A673 (cell line): ENCODE measurements at regions not wholly inside any gene's neighbourhood (a gene's known extent, or its start where the extent isn't known, plus 50 kb on each side); places are given as distances from the start of the nearest gene placed in this dataset.

Experiments used
- BruUV-seq: library from RNA; stranded (reverse); fragments of 400-500 nt; replicated peaks from 2 replicates; lab custom pipeline; 2021; lab: Mats Ljungman, UMichigan
- CTCF ChIA-PET: fragments of 300-600 bp; sonication (Branson Sonifier 250); formaldehyde crosslinking; loops from one replicate; lab custom pipeline; 2022; ENCODE audit warnings: antibody characterized with exemption; lab: Charles Lee
- POLR2A ChIA-PET: fragments of 300-600 bp; sonication (Branson Sonifier 250); formaldehyde crosslinking; loops from one replicate; lab custom pipeline; 2022; ENCODE audit warnings: antibody characterized with exemption; ENCODE audit not compliant: low non-redundant PET; lab: Charles Lee
- DNase-seq: peaks from one replicate; pipeline ENCODE4 v3.0.0-alpha.2; 2015; ENCODE audit warnings: low spot score
- H3K27ac ChIP-seq: fragments of 200-600 bp; sonication (generic); 2 replicates; pipeline ENCODE4 v1.5.1; 2016; ENCODE audit warnings: mixed run types, low read depth, mild to moderate bottlenecking, mixed read lengths, antibody characterized with exemption, low read length; ENCODE audit not compliant: poor library complexity, severe bottlenecking
- H3K27me3 ChIP-seq: fragments of 200-600 bp; sonication (generic); replicated peaks from 2 replicates; pipeline ENCODE4 v1.6.1; 2017; ENCODE audit warnings: mixed run types, low read depth, mild to moderate bottlenecking, mixed read lengths, antibody characterized with exemption, low read length; ENCODE audit not compliant: insufficient read depth, poor library complexity
- H3K36me3 ChIP-seq: fragments of 200-600 bp; sonication (generic); 2 replicates; pipeline ENCODE4 v1.6.1; 2016; ENCODE audit warnings: mixed run types, mild to moderate bottlenecking, mixed read lengths, antibody characterized with exemption, low read length; ENCODE audit not compliant: insufficient read depth, poor library complexity, severe bottlenecking
- H3K4me1 ChIP-seq: fragments of 200-600 bp; sonication (generic); 2 replicates; pipeline ENCODE4 v1.6.1; 2017; ENCODE audit warnings: mixed run types, mild to moderate bottlenecking, mixed read lengths, antibody characterized with exemption, low read length; ENCODE audit not compliant: insufficient read depth, poor library complexity, severe bottlenecking
- H3K4me3 ChIP-seq: fragments of 200-600 bp; sonication (generic); 2 replicates; pipeline ENCODE4 v1.5.1; 2016; ENCODE audit warnings: low read depth, mixed run types, mild to moderate bottlenecking, mixed read lengths, low read length; ENCODE audit not compliant: poor library complexity, severe bottlenecking
- H3K9me3 ChIP-seq: fragments of 200-600 bp; sonication (generic); 2 replicates; pipeline ENCODE4 v1.6.1; 2016; ENCODE audit warnings: mixed run types, low read depth, mild to moderate bottlenecking, mixed read lengths, antibody characterized with exemption, low read length; ENCODE audit not compliant: poor library complexity, severe bottlenecking
- CTCF ChIP-seq: fragments of 300-800, 200-600 bp; sonication (generic); conservative IDR thresholded peaks from 2 replicates; pipeline ENCODE4 v1.5.1; 2017; ENCODE audit warnings: low read depth, mild to moderate bottlenecking, antibody characterized with exemption, low read length, moderate library complexity, mixed read lengths
- EZH2 ChIP-seq: fragments of 200-600 bp; sonication (generic); IDR thresholded peaks from 2 replicates; pipeline ENCODE4 v1.6.1; 2017; ENCODE audit warnings: borderline replicate concordance, low read depth, mild to moderate bottlenecking, mixed read lengths, antibody characterized with exemption, low read length; ENCODE audit not compliant: poor library complexity, severe bottlenecking
- intact Hi-C: fragments of 100-400 bp; cut with micrococcal nuclease; formaldehyde crosslinking; loops from one replicate; pipeline ENCODE4 v1.10.0; 2022; ENCODE audit not compliant: unreplicated experiment

GRCh38 chr3:154684440-154684839 is 254.4 kb upstream of the GPR149 start:
- CTCF ChIA-PET: no interaction called here
- Histone ChIP-seq H3K27me3 (no peaks in the 10 kb centered on the region), H3K4me3 (no peak overlapping the region), H3K27ac (no peak overlapping the region), H3K36me3 (no peaks in the 10 kb centered on the region), H3K4me1 (no peaks in the 10 kb centered on the region), H3K9me3 (no peaks in the 10 kb centered on the region)
- TF ChIP-seq CTCF (no peak), EZH2 (no peak)
- POLR2A ChIA-PET: no interaction called here
- no TSS peak for BruUV-seq
- no peak for DNase-seq
- intact Hi-C loops: no loop called here

GRCh38 chr3:154684021-154684420 is 254.0 kb upstream of the GPR149 start:
- BruUV-seq: no TSS peak
- TF ChIP-seq EZH2: no peak
- TF ChIP-seq CTCF: no peak
- Histone ChIP-seq H3K36me3 (no peaks in the 10 kb centered on the region), H3K9me3 (no peaks in the 10 kb centered on the region), H3K4me1 (no peaks in the 10 kb centered on the region), H3K27ac (no peak overlapping the region), H3K27me3 (no peaks in the 10 kb centered on the region), H3K4me3 (no peak overlapping the region)
- CTCF ChIA-PET: no interaction called here
- peak; percentile 6 for DNase-seq
- POLR2A ChIA-PET: no interaction called here
- intact Hi-C loops: no loop called here

GRCh38 chr3:154678041-154678654 is 248.2 kb upstream of the GPR149 start:
- TF ChIP-seq CTCF: no peak
- TF ChIP-seq EZH2: no peak
- no peaks in the 10 kb centered on the region for H3K9me3 ChIP-seq
- DNase-seq: no peak
- POLR2A ChIA-PET: no interaction called here
- no peaks in the 10 kb centered on the region for H3K27me3 ChIP-seq
- CTCF ChIA-PET: no interaction called here
- no peaks in the 10 kb centered on the region for H3K36me3 ChIP-seq
- no peak overlapping the region for H3K27ac ChIP-seq
- intact Hi-C loops: no loop called here
- H3K4me3 ChIP-seq: no peak overlapping the region
- no TSS peak for BruUV-seq
- H3K4me1 ChIP-seq: no peaks in the 10 kb centered on the region
